ENCODE measurements at regions not wholly inside any gene's neighbourhood (a gene's known extent, or its start where the extent isn't known, plus 50 kb on each side); places are given as distances from the start of the nearest gene placed in this dataset.

DNA sequence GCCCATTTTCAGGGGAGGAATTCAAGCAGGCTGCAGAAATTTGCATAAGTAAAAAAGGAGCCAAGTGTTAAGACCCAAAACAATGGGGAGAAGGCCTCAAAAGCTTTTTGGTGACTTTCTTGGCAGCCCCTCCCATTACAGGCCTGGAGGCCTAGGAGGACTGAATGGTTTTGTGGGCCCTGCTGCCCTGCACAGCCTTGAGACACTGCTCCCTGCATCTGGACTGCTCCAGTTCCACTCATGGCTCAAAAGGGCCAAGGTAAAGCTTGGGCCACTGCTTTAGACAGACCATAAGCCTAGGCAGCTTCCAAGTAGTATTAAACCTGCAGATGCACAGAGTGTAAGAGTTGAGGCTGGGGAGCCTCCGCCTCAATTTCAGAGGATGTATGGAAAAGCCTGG is 501.6 kb downstream of the MID1IP1 start:
- TF ChIP-seq, protein P1, sequence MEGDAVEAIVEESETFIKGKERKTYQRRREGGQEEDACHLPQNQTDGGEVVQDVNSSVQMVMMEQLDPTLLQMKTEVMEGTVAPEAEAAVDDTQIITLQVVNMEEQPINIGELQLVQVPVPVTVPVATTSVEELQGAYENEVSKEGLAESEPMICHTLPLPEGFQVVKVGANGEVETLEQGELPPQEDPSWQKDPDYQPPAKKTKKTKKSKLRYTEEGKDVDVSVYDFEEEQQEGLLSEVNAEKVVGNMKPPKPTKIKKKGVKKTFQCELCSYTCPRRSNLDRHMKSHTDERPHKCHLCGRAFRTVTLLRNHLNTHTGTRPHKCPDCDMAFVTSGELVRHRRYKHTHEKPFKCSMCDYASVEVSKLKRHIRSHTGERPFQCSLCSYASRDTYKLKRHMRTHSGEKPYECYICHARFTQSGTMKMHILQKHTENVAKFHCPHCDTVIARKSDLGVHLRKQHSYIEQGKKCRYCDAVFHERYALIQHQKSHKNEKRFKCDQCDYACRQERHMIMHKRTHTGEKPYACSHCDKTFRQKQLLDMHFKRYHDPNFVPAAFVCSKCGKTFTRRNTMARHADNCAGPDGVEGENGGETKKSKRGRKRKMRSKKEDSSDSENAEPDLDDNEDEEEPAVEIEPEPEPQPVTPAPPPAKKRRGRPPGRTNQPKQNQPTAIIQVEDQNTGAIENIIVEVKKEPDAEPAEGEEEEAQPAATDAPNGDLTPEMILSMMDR (IDR thresholded peaks at IDR 0.05; ENCODE audit: insufficient read depth, low read length, poor library complexity, severe bottlenecking): no peak
- TF ChIP-seq EZH2phosphoT487 (conservative IDR thresholded peaks at IDR 0.05; ENCODE audit: low read length): no peak
